Activated CD8-positive, alpha-beta T cell treated with anti-CD3 and anti-CD28 coated beads for 36 hours (primary cell): ENCODE measurements at regions not wholly inside any gene's neighbourhood (a gene's known extent, or its start where the extent isn't known, plus 50 kb on each side); places are given as distances from the start of the nearest gene placed in this dataset.

Experiments
- ATAC-seq: fragments of 200-7000 bp; cut with Tn5 transposase; one replicate; pipeline ENCODE4 v1.10.0; 2021; ENCODE audit warnings: mild to moderate bottlenecking, moderate library complexity
- CTCF ChIA-PET: fragments of 350-600 bp; sonication (Branson Sonifier 250); formaldehyde crosslinking; loops from one replicate; lab custom pipeline; 2021; ENCODE audit warnings: antibody characterized with exemption; lab: Charles Lee
- POLR2A ChIA-PET: fragments of 350-600 bp; sonication (Branson Sonifier 250); formaldehyde crosslinking; loops from one replicate; lab custom pipeline; 2021; ENCODE audit warnings: antibody characterized with exemption; lab: Charles Lee
- DNase-seq: peaks from one replicate; pipeline ENCODE4 v3.0.0-alpha.2; 2020
- H3K27ac Mint-ChIP-seq: one replicate; pipeline ENCODE4 v1.8.0; 2021; ENCODE audit warnings: mild to moderate bottlenecking, mixed read lengths
- H3K27me3 Mint-ChIP-seq: one replicate; pipeline ENCODE4 v1.8.0; 2021; ENCODE audit warnings: mixed read lengths
- H3K36me3 Mint-ChIP-seq: one replicate; pipeline ENCODE4 v1.8.0; 2021; ENCODE audit warnings: low read depth, mixed read lengths
- H3K4me1 Mint-ChIP-seq: one replicate; pipeline ENCODE4 v1.8.0; 2021; ENCODE audit warnings: low read depth, mixed read lengths
- H3K4me3 Mint-ChIP-seq: one replicate; pipeline ENCODE4 v1.8.0; 2021; ENCODE audit warnings: mild to moderate bottlenecking, moderate library complexity, mixed read lengths
- H3K9me3 Mint-ChIP-seq: one replicate; pipeline ENCODE4 v1.8.0; 2021; ENCODE audit warnings: mixed read lengths
- CTCF ChIP-seq: fragments of 200-600 bp; IDR thresholded peaks from one replicate; pipeline ENCODE4 v1.8.0; 2022; ENCODE audit warnings: antibody characterized with exemption, mild to moderate bottlenecking
- intact Hi-C: fragments of 100-400 bp; cut with micrococcal nuclease; formaldehyde crosslinking; loops from one replicate; pipeline ENCODE4 v1.10.0; 2022

GRCh38 chr7:18416988-18417387 is 78.6 kb upstream of the HDAC9 start:
- ATAC-seq: no peak
- Mint-ChIP-seq H3K4me1 (no peaks in the 10 kb centered on the region), H3K27me3 (no peaks in the 10 kb centered on the region), H3K4me3 (no peak overlapping the region), H3K36me3 (no peaks in the 10 kb centered on the region), H3K27ac (no peak overlapping the region), H3K9me3 (no peaks in the 10 kb centered on the region)
- intact Hi-C loops: no loop called here
- POLR2A ChIA-PET: no interaction called here
- no peak for TF ChIP-seq CTCF
- CTCF ChIA-PET: interaction anchor here (1.1 kb wide), 1 partner anchor 249 kb away, joined by 3 read pairs; no protein-coding TSS in a partner anchor
- no peak for DNase-seq

GRCh38 chr7:18419456-18419855 is 76.1 kb upstream of the HDAC9 start:
- no peak for TF ChIP-seq CTCF
- no peak overlapping the region for H3K4me3 Mint-ChIP-seq
- DNase-seq (no peak), ATAC-seq (no peak)
- no peaks in the 10 kb centered on the region for H3K4me1 Mint-ChIP-seq
- POLR2A ChIA-PET: no interaction called here
- H3K9me3 Mint-ChIP-seq: no peaks in the 10 kb centered on the region
- no peaks in the 10 kb centered on the region for H3K36me3 Mint-ChIP-seq
- intact Hi-C loops: no loop called here
- H3K27ac Mint-ChIP-seq: no peak overlapping the region
- CTCF ChIA-PET: no interaction called here
- no peaks in the 10 kb centered on the region for H3K27me3 Mint-ChIP-seq

- no peak for TF ChIP-seq CTCF
- no peak overlapping the region for H3K4me3 Mint-ChIP-seq
- H3K27ac Mint-ChIP-seq: no peak overlapping the region
- DNase-seq (no peak), ATAC-seq (no peak)
- no peaks in the 10 kb centered on the region for H3K36me3 Mint-ChIP-seq
- no peaks in the 10 kb centered on the region for H3K27me3 Mint-ChIP-seq
- H3K4me1 Mint-ChIP-seq: no peaks in the 10 kb centered on the region
- ChIA-PET CTCF (no interaction called here), POLR2A (no interaction called here)
- intact Hi-C loops: no loop called here
- no peaks in the 10 kb centered on the region for H3K9me3 Mint-ChIP-seq
Observed at GRCh38 chr7:18420108-18420507, 75.4 kb upstream of the HDAC9 start.

GRCh38 chr7:18420748-18421147 is 74.8 kb upstream of the HDAC9 start:
- ChIA-PET CTCF (no interaction called here), POLR2A (no interaction called here)
- H3K27ac Mint-ChIP-seq: no peak overlapping the region
- H3K9me3 Mint-ChIP-seq: no peaks in the 10 kb centered on the region
- no peaks in the 10 kb centered on the region for H3K36me3 Mint-ChIP-seq
- TF ChIP-seq CTCF: no peak
- no peak for ATAC-seq
- intact Hi-C loops: no loop called here
- DNase-seq: no peak
- H3K4me3 Mint-ChIP-seq: no peak overlapping the region
- no peaks in the 10 kb centered on the region for H3K27me3 Mint-ChIP-seq
- H3K4me1 Mint-ChIP-seq: no peaks in the 10 kb centered on the region

GRCh38 chr7:18421297-18422002 is 74.1 kb upstream of the HDAC9 start:
- H3K27me3 Mint-ChIP-seq: no peaks in the 10 kb centered on the region
- no peak overlapping the region for H3K4me3 Mint-ChIP-seq
- CTCF ChIA-PET: no interaction called here
- no peaks in the 10 kb centered on the region for H3K9me3 Mint-ChIP-seq
- POLR2A ChIA-PET: no interaction called here
- H3K4me1 Mint-ChIP-seq: no peaks in the 10 kb centered on the region
- H3K27ac Mint-ChIP-seq: no peak overlapping the region
- TF ChIP-seq CTCF: no peak
- DNase-seq: no peak
- no peaks in the 10 kb centered on the region for H3K36me3 Mint-ChIP-seq
- intact Hi-C loops: no loop called here
- no peak for ATAC-seq
